ENCODE measurements at regions not wholly inside any gene's neighbourhood (a gene's known extent, or its start where the extent isn't known, plus 50 kb on each side); places are given as distances from the start of the nearest gene placed in this dataset.

- DNase-seq (ENCODE audit: extremely low read depth, low read depth), result no peak
- no peak overlapping the region for H3K4me3 ChIP-seq (replicated peaks; ENCODE audit: low read depth, low read length)
- TF ChIP-seq CTCF (IDR thresholded peaks at IDR 0.05; ENCODE audit: low read depth, low read length, missing control alignments), result no peak
Measured at GRCh38 chr20:1825938-1826445, 69.2 kb upstream of the SIRPA start.

- DNase-seq (ENCODE audit: extremely low read depth, low read depth), result no peak
Measured at GRCh38 chr20:1825507-1825906, 69.7 kb upstream of the SIRPA start.

GRCh38 chr20:1824834-1825233, 70.4 kb upstream of the SIRPA start:
- no peak for TF ChIP-seq CTCF (IDR thresholded peaks at IDR 0.05; ENCODE audit: low read depth, low read length, missing control alignments)
- no peak overlapping the region for H3K4me3 ChIP-seq (replicated peaks; ENCODE audit: low read depth, low read length)
- DNase-seq (ENCODE audit: extremely low read depth, low read depth), result no peak

More at GRCh38 chr20:1825507-1825906, 69.7 kb upstream of the SIRPA start:
- no peak for TF ChIP-seq CTCF (IDR thresholded peaks at IDR 0.05; ENCODE audit: low read depth, low read length, missing control alignments)
- H3K4me3 ChIP-seq (replicated peaks; ENCODE audit: low read depth, low read length), result no peak overlapping the region

- no peak for DNase-seq (ENCODE audit: extremely low read depth, low read depth)
- H3K4me3 ChIP-seq (replicated peaks; ENCODE audit: low read depth, low read length), result no peak overlapping the region
- no peak for TF ChIP-seq CTCF (IDR thresholded peaks at IDR 0.05; ENCODE audit: low read depth, low read length, missing control alignments)
Measured at GRCh38 chr20:1824181-1824580, 71.0 kb upstream of the SIRPA start.

- H3K4me3 ChIP-seq (replicated peaks; ENCODE audit: low read depth, low read length), result no peak overlapping the region
- no peak for TF ChIP-seq CTCF (IDR thresholded peaks at IDR 0.05; ENCODE audit: low read depth, low read length, missing control alignments)
- no peak for DNase-seq (ENCODE audit: extremely low read depth, low read depth)
Measured at GRCh38 chr20:1823450-1823844, 71.8 kb upstream of the SIRPA start.

- H3K4me3 ChIP-seq (replicated peaks; ENCODE audit: low read depth, low read length), result no peak overlapping the region
- no peak for TF ChIP-seq CTCF (IDR thresholded peaks at IDR 0.05; ENCODE audit: low read depth, low read length, missing control alignments)
- no peak for DNase-seq (ENCODE audit: extremely low read depth, low read depth)
Measured at GRCh38 chr20:1822564-1823449, 72.4 kb upstream of the SIRPA start.

All from HFF-Myc (cell line).